ENCODE measurements at regions not wholly inside any gene's neighbourhood (a gene's known extent, or its start where the extent isn't known, plus 50 kb on each side); places are given as distances from the start of the nearest gene placed in this dataset.

- DNase-seq = no peak
Measured at GRCh38 chr2:144074450-144074849, 445.5 kb downstream of the ZEB2 start.

DNA sequence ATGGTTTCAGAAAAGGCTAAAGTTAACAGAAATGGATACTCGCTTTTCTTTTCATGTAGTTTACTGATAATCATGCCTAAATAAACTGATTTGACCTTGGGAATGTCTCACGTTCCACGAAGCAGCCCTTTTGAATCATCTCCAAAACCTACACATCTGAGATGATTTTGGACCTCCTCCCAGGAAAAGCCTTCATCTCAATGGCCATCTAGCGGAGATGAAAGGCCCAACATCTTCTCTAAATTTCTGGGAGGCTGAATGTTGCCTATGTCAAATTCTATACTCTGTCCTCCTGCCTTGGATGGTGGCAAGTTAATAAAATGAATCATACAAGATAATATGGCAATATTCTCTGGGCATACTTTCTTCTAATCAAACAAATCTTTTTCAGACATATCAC lies 448.5 kb downstream of the ZEB2 start:
- no peak for DNase-seq

DNA sequence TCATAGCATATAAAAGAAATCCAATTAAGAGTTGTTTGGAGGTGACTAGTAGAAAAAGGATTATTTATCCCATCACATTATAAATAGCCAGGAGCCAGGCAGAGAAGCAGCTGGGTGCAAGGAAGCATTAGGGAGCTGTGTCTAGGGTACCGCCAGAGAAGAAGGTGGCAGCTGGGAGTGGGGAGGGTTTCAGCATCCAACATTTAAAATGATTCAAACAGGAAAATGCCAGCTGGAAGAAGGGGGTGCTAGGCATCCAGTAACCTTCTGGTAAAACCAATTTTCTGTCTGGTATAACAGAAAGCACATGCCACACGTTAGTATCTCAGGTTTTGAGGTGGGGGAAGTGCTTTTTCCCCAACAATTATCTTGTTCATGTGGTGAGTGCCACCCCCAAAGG lies 452.4 kb downstream of the ZEB2 start:
- DNase-seq = no peak

GRCh38 chr2:144063602-144064001 lies 456.3 kb downstream of the ZEB2 start:
- no peak for DNase-seq

GRCh38 chr2:144054911-144055310 lies 465.0 kb downstream of the ZEB2 start:
- no peak for DNase-seq

DNA sequence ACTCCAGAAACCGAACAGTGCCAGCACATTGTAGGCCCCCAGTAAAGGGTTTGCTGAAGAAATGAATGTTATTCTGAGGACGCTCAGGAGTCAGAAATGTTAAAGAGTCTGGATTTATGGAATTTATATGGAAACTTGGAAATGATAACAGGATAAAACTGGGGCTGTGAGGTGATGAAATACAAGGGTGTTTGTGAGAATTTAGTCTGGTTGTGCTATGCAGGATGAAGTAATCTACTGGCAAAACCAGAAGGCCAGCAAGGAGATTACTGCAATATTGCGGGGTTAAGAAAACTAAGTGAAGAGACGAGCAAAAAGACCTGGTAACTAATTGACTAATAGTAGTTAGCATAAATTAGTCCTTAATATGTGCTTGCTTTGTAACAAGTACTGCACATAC lies 467.8 kb downstream of the ZEB2 start:
- DNase-seq = no peak

DNA sequence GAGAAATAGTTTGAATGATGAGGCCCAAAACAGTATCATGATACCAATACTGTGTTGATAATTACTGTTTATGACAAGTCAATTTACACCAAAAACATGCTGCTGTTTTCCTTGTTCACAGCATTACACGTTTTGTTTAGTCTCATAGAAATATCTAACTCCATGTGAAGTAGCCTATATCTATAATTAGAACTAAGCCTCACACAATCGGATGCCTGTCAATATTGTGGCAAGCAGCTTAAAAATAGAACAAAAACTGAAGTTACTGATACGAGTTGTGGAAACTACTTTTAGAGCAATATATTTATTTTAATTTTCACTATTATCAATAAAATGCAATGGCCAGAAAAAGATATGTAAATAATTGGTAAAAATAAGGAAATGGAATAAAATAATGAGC lies 470.8 kb downstream of the ZEB2 start:
- no peak for DNase-seq

- DNase-seq = no peak
Measured at GRCh38 chr2:144048631-144049060, 471.3 kb downstream of the ZEB2 start.

DNA sequence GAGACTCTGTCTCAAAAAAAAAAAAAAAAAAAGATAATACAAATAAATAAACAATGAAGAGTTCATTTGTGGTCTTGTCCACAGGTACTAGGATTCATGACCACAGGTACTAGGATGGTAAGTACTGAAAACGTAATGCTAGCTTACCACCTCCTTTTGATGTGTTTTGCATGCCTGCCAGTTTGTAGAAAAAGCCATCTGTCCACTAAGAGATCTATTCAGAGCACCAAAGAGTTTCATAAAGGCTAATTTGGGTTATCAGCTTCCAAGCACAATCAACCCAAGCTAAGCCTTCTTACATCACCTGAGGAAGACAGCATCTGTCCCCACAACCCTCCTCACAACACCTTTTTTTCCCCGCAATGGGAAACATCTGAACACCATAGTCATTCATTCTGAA lies 477.2 kb downstream of the ZEB2 start:
- no peak for DNase-seq

- DNase-seq = no peak
Measured at GRCh38 chr2:144041612-144042011, 478.3 kb downstream of the ZEB2 start.

GRCh38 chr2:144040834-144041233 lies 479.1 kb downstream of the ZEB2 start:
- no peak for DNase-seq

DNA sequence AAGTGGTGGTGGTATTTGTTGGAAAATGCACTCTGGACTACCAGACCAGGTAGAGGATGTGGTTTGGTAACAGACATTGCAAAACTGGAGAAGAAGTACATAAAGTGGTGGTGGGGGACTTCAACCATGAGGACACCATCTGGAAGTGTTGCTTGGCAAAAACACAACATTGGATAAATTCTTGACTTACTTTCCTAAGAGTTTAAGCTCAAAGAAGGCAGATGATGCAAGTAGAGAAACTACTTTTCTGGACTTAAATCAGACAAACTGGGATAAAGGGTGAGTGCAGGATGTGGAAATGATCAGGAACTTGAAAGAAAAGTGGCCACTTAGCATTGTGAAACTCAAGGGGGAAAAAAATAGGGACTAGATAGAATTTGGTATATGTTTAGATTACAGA lies 487.4 kb downstream of the ZEB2 start:
- no peak for DNase-seq

GRCh38 chr2:144030791-144031190 lies 489.1 kb downstream of the ZEB2 start:
- no peak for DNase-seq

DNA sequence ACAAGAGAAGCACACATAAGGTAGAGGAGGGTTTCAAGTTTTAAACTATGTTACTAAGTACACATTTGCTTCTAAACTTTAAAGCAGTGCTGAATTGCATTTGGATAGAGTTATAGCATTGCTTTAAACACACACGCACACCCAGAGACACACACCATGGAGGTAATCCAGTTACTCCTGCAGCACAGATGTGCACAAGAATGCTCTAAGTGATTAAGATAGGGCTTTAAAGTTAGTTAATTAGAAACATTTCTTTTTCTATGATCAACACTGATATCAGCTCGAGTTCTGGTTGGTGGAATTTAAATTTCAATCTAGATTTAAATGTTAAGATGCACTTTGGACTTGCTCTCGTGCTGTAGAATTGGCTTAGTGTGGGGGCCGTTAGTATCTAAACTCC lies 492.3 kb downstream of the ZEB2 start:
- no peak for DNase-seq

- no peak for DNase-seq
Measured at GRCh38 chr2:144026753-144027152, 493.2 kb downstream of the ZEB2 start.

- DNase-seq = no peak
Measured at GRCh38 chr2:144020047-144020446, 499.9 kb downstream of the ZEB2 start.

DNA sequence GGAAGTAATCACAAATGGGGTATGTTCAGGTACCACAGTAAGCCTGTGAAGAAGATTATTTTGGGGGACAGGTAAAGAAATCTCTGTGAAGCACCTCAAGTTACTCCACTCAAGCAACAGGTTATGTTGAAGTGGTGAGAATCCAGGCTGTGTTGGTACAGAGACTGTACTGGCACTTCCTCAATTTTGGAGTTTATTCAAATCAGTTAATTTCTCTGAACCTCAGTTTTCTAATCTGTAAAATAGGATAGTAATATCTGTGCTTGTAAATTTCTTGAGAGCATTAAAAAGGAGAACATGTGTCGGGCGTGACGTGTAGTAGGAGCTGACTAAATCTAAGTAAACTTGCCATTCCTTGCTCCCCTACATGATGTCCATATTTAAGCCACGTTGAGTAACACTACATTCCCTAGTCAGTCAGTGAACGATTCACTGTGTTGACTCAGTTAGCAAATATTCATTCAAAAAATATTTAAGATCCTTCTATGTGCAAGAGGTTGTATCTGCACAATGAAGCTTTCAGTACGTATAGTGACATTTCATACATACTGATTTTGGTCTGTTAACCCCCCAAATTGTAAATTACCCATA lies 504.2 kb downstream of the ZEB2 start:
- DNase-seq = no peak

GRCh38 chr2:144015036-144015435 lies 504.9 kb downstream of the ZEB2 start:
- no peak for DNase-seq

DNA sequence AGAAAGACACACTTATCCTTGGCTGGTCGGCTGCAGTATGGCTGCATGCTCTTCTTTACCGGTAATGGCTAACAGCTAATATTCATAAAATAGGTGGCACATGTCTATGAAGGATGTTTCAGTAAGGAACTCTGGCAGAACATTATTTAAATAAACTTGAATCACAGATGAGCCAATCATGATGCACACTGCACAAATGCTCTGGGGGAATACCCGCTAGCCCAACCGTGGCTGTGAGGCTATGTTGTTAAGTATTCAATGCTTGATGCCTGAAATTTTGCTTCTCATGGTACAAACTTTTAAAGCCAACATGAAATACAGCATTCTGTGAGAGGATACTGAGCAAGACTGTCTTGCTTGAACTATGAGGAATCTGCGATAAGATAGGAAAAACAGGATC lies 505.8 kb downstream of the ZEB2 start:
- no peak for DNase-seq

DNA sequence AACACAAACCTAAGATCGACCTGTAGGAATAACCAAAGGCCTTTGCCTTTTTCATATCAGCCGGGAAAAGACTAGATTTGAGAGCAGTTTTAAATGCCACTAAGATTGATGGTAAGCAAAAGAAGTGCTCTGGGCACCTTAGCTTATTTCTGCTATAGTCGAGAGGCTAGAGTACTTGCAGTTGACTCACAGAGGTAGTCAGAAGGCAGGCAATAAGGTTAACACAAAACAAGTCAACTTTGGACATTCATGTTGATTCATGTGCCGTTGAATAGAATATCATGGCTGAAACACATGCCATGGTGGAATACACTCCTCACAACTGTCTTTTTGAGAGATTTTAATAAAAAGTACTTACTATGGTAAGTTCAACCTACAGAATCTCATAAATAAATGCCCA lies 507.6 kb downstream of the ZEB2 start:
- DNase-seq = no peak

DNA sequence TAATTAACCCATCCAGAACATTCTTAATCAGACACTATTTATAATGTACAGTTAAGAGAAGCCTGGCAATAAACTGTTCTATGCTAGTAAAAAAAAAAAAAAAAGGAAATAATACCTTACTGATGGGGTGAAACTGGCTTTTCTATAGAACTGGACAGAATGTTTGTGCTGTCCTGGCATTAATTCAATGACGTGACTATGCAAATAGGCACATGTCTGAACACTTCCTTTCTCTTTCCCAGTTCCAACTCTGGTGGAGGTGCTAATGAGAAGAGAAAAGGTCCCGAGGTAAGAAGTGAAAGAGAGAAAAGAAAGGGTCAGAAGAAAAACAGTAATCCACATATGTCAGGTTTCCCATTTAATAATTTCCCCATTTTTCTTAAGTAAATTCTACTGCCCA lies 508.4 kb downstream of the ZEB2 start:
- DNase-seq = no peak

DNA sequence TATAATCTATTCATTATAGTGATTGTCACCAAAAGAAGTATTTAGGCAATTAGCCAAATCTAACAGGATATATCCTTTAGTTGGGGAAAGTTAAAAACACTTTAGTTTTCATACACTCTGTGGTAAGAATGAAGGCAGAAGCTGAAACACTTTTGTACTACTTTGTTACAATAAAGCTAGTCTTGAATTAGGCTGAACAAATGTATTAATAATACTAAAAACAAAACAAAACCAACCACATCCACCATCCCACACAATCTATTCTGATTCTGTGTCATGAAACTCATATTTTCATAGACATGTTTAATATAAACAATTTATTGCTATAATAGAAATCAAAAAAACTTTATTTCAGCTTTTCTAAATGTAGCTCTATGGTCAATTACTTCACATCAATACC lies 508.8 kb downstream of the ZEB2 start:
- DNase-seq = no peak

GRCh38 chr2:144010096-144010836 lies 509.7 kb downstream of the ZEB2 start:
- DNase-seq = no peak

DNA sequence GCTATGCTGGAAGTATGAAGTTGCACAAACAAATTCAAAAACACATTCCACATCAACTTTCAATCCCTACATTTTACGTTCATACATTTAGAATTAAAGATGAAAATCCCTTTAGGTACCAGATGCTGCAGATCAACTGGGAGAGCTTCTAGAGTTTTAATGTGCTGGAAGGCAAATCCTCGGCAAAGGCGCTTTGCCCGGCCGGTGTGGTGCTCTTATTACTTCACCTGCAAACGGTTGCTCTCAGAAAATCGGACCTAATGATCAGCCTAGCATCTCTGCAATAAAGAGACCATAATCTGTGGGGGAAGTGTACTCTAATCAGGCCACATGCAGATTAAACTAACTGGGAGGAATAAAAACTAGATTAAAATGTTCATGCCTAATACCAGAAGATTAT lies 513.8 kb downstream of the ZEB2 start:
- no peak for DNase-seq

DNA sequence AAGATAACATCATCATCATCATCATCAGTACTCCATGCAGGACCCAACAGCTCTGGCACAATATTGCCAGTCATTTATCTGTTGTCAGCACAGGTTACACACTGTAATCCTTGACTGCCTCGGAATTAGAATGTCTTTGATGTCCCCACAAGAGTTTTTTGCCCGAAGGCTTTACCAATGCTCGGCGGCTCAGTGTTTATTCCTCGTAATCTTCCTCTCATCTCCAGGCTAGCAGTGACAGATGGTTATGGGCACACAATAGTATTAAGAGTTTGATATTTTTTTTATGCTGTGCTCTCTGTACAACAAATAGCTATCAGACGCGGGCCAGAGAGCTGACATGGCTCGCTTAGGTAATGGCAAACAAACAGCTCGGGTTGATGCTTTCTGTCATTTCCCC lies 515.2 kb downstream of the ZEB2 start:
- no peak for DNase-seq
